ENCODE measurements at regions not wholly inside any gene's neighbourhood (a gene's known extent, or its start where the extent isn't known, plus 50 kb on each side); places are given as distances from the start of the nearest gene placed in this dataset.
"Not testable (repeated sequence)": the region's sequence is repeated elsewhere in the genome, so short reads cannot be mapped to it uniquely, and the experiment has no call there.

DNA sequence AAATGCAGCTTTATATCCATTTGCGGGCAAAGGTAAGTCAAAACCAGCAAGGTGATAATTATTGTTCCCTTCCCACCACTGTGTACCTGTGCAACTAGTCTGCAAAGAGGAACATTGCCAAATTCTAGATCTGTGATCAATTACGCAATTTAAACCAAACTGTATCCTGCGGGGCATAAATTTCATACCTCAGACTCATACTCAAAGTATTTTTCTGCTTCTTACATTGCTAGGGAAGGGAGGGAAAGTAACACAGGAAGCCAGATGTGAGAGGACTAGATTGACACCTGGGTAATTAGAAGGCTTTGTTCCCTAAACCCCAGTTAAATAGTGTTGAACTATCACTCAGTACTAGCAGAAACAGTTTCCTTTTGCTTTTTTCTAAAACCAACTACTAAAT lies 240.2 kb upstream of the ZNF608 start:
- DNase-seq (no peak), ATAC-seq (no peak)
- H3K4me1 Mint-ChIP-seq = no peaks in the 10 kb centered on the region
- no peaks in the 10 kb centered on the region for H3K36me3 ChIP-seq (ENCODE audit: control insufficient read depth in 2 of 3, insufficient read depth in 3 of 3, low read length in 3 of 3)
- no peak overlapping the region for H3K4me3 ChIP-seq (ENCODE audit: low read length)
- ChIA-PET POLR2A (no interaction called here), CTCF (no interaction called here)
- no peaks in the 10 kb centered on the region for H3K36me3 Mint-ChIP-seq
- H3K27ac ChIP-seq (ENCODE audit: low read depth, low read length) = no peak overlapping the region
- peaks cover 0 to 4% (median 0%) of the 10 kb centered on the region in 5 donors for H3K27me3 Mint-ChIP-seq
- H3K4me1 ChIP-seq (ENCODE audit: control insufficient read depth in 2 of 2, insufficient read depth in 2 of 2, low read length in 2 of 2) = no peaks in the 10 kb centered on the region
- peaks cover 0 to 23% (median 11%) of the 10 kb centered on the region in 11 donors for H3K9me3 Mint-ChIP-seq
- no peaks in the 10 kb centered on the region for H3K9me3 ChIP-seq (ENCODE audit: control insufficient read depth in 2 of 3, low read length in 3 of 3)
- no peaks in the 10 kb centered on the region for H3K27me3 ChIP-seq (ENCODE audit: control insufficient read depth in 2 of 2, insufficient read depth in 2 of 2, low read length in 2 of 2)
- H3K4me3 Mint-ChIP-seq = no peak overlapping the region
- H3K27ac Mint-ChIP-seq = no peak overlapping the region
- intact Hi-C loops (cut with micrococcal nuclease) = no loop called here

- peaks cover 0 to 23% (median 11%) of the 10 kb centered on the region in 11 donors for H3K9me3 Mint-ChIP-seq
- H3K4me1 Mint-ChIP-seq; H3K4me3 ChIP-seq (ENCODE audit: low read length); H3K4me3 Mint-ChIP-seq; CTCF ChIA-PET; H3K9me3 ChIP-seq (ENCODE audit: control insufficient read depth in 2 of 3, low read length in 3 of 3); H3K4me1 ChIP-seq (ENCODE audit: control insufficient read depth in 2 of 2, insufficient read depth in 2 of 2, low read length in 2 of 2); POLR2A ChIA-PET; H3K36me3 ChIP-seq (ENCODE audit: control insufficient read depth in 2 of 3, insufficient read depth in 3 of 3, low read length in 3 of 3); H3K27me3 Mint-ChIP-seq; DNase-seq; H3K36me3 Mint-ChIP-seq; ATAC-seq; H3K27ac Mint-ChIP-seq; H3K27ac ChIP-seq (ENCODE audit: low read depth, low read length); H3K27me3 ChIP-seq (ENCODE audit: control insufficient read depth in 2 of 2, insufficient read depth in 2 of 2, low read length in 2 of 2); intact Hi-C loops (cut with micrococcal nuclease): not testable (repeated sequence)
These were observed 241.3 kb upstream of the ZNF608 start for GRCh38 chr5:124987786-124988185.

GRCh38 chr5:124990723-124991122 lies 244.3 kb upstream of the ZNF608 start:
- Histone ChIP-seq H3K9me3 (ENCODE audit: control insufficient read depth in 2 of 3, low read length in 3 of 3) (no peaks in the 10 kb centered on the region), H3K4me1 (ENCODE audit: control insufficient read depth in 2 of 2, insufficient read depth in 2 of 2, low read length in 2 of 2) (no peaks in the 10 kb centered on the region), H3K4me3 (ENCODE audit: low read length) (no peak overlapping the region), H3K36me3 (ENCODE audit: control insufficient read depth in 2 of 3, insufficient read depth in 3 of 3, low read length in 3 of 3) (no peaks in the 10 kb centered on the region), H3K27me3 (ENCODE audit: control insufficient read depth in 2 of 2, insufficient read depth in 2 of 2, low read length in 2 of 2) (no peaks in the 10 kb centered on the region), H3K27ac (ENCODE audit: low read depth, low read length) (no peak overlapping the region)
- no peak for DNase-seq
- H3K27me3 Mint-ChIP-seq = peaks cover 0 to 4% (median 0%) of the 10 kb centered on the region in 5 donors
- intact Hi-C loops (cut with micrococcal nuclease) = no loop called here
- H3K4me3 Mint-ChIP-seq = no peak overlapping the region
- no peak overlapping the region for H3K27ac Mint-ChIP-seq
- H3K36me3 Mint-ChIP-seq = no peaks in the 10 kb centered on the region
- CTCF ChIA-PET = no interaction called here
- ATAC-seq = no peak
- no peaks in the 10 kb centered on the region for H3K4me1 Mint-ChIP-seq
- POLR2A ChIA-PET = no interaction called here
- H3K9me3 Mint-ChIP-seq = peaks cover 0 to 14% (median 3%) of the 10 kb centered on the region in 11 donors

DNA sequence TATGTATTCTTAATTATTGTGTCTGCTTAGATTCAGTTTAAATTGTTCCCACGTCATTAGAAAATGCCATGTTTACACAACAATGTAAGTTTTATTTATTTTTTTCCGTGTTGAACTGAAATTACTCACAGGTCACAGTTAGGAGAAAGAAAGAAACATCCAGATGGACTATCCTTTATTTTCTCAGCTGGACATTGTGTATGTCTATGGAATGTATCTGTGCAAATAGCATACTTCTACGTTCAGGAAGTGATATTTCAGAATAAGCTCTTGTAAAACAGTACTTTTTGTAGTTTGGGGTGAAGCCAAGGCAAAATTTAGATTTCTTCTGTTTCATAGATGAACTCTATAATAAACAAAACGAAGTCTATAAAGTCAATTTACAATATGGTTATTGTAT lies 249.0 kb upstream of the ZNF608 start:
- H3K27ac Mint-ChIP-seq = no peak overlapping the region
- Histone ChIP-seq H3K4me1 (ENCODE audit: control insufficient read depth in 2 of 2, insufficient read depth in 2 of 2, low read length in 2 of 2) (no peaks in the 10 kb centered on the region), H3K27me3 (ENCODE audit: control insufficient read depth in 2 of 2, insufficient read depth in 2 of 2, low read length in 2 of 2) (no peaks in the 10 kb centered on the region), H3K36me3 (ENCODE audit: control insufficient read depth in 2 of 3, insufficient read depth in 3 of 3, low read length in 3 of 3) (no peaks in the 10 kb centered on the region), H3K27ac (ENCODE audit: low read depth, low read length) (no peak overlapping the region), H3K4me3 (ENCODE audit: low read length) (no peak overlapping the region), H3K9me3 (ENCODE audit: control insufficient read depth in 2 of 3, low read length in 3 of 3) (no peaks in the 10 kb centered on the region)
- no peaks in the 10 kb centered on the region for H3K36me3 Mint-ChIP-seq
- intact Hi-C loops (cut with micrococcal nuclease) = no loop called here
- ChIA-PET POLR2A (no interaction called here), CTCF (no interaction called here)
- no peak overlapping the region for H3K4me3 Mint-ChIP-seq
- H3K9me3 Mint-ChIP-seq = peaks cover 0 to 7% (median 0%) of the 10 kb centered on the region in 11 donors
- DNase-seq = no peak
- peaks cover 0 to 12% (median 0%) of the 10 kb centered on the region in 5 donors for H3K27me3 Mint-ChIP-seq
- ATAC-seq = no peak
- no peaks in the 10 kb centered on the region for H3K4me1 Mint-ChIP-seq

DNA sequence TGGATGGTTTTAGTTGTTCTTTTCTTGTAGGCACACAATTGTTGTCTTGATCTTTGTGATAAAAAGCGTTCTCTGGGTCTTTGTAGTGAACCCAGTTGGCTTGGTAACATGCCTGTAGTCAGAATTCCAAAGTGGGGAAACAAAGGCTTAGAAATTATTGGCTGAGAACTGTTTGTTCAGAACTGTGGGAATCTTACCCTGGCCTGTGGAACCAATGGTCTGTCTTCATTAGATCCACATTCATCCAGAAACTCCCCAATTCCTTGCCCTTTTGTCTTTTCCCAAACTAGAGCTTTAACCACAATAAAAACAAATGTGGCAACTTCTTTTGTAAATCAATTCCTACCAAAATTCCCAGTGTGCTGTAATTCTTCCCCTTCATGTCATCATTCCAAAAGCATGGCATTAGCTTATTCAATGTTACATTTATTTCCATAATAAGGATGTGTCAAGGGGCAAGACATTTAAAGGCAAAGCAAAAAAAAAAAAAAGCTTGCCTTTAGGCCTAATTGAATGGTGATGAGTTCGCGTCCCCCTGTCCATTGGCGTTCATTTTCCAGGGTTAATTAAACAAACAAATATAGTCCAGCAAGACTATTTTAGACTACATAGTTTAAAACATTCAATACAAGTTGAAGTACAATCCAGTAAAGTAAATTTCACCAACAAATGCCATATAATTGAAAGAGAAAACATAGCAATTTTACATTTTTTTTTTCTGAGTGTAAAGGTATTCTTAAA lies 249.8 kb upstream of the ZNF608 start:
- CTCF ChIA-PET = no interaction called here
- no peaks in the 10 kb centered on the region for H3K4me1 ChIP-seq (ENCODE audit: control insufficient read depth in 2 of 2, insufficient read depth in 2 of 2, low read length in 2 of 2)
- H3K9me3 ChIP-seq (ENCODE audit: control insufficient read depth in 2 of 3, low read length in 3 of 3) = no peaks in the 10 kb centered on the region
- Mint-ChIP-seq H3K4me1 (peaks cover 0 to 1% (median 0%) of the 10 kb centered on the region in 7 donors), H3K9me3 (peaks cover 0 to 8% (median 1%) of the 10 kb centered on the region in 11 donors), H3K36me3 (no peaks in the 10 kb centered on the region), H3K27me3 (peaks cover 0 to 8% (median 0%) of the 10 kb centered on the region in 5 donors), H3K4me3 (no peak overlapping the region), H3K27ac (no peak overlapping the region)
- ATAC-seq (no peak), DNase-seq (no peak)
- H3K27me3 ChIP-seq (ENCODE audit: control insufficient read depth in 2 of 2, insufficient read depth in 2 of 2, low read length in 2 of 2) = no peaks in the 10 kb centered on the region
- intact Hi-C loops (cut with micrococcal nuclease) = no loop called here
- no peaks in the 10 kb centered on the region for H3K36me3 ChIP-seq (ENCODE audit: control insufficient read depth in 2 of 3, insufficient read depth in 3 of 3, low read length in 3 of 3)
- no peak overlapping the region for H3K27ac ChIP-seq (ENCODE audit: low read depth, low read length)
- POLR2A ChIA-PET = no interaction called here
- no peak overlapping the region for H3K4me3 ChIP-seq (ENCODE audit: low read length)

DNA sequence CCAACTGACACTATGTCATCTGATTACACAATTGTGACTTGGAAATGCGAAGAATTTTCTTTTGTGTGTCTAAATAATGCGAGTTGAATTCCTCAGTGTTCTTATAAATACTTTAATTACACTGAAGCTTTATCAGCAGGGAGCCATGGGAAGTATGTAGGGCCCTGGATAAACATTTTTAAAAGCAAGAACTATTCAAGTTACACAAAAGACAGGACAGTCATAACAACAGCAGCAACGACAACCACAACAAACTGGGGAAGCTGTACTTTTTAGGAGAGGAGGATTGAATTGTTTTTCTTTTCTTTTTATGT lies 250.3 kb upstream of the ZNF608 start:
- Mint-ChIP-seq H3K27me3 (peaks cover 0 to 8% (median 0%) of the 10 kb centered on the region in 5 donors), H3K9me3 (peaks cover 0 to 11% (median 1%) of the 10 kb centered on the region in 11 donors), H3K4me1 (peaks cover 0 to 3% (median 0%) of the 10 kb centered on the region in 7 donors), H3K27ac (no peak overlapping the region), H3K36me3 (no peaks in the 10 kb centered on the region), H3K4me3 (no peak overlapping the region)
- Histone ChIP-seq H3K4me1 (ENCODE audit: control insufficient read depth in 2 of 2, insufficient read depth in 2 of 2, low read length in 2 of 2) (no peaks in the 10 kb centered on the region), H3K36me3 (ENCODE audit: control insufficient read depth in 2 of 3, insufficient read depth in 3 of 3, low read length in 3 of 3) (no peaks in the 10 kb centered on the region), H3K27me3 (ENCODE audit: control insufficient read depth in 2 of 2, insufficient read depth in 2 of 2, low read length in 2 of 2) (no peaks in the 10 kb centered on the region), H3K27ac (ENCODE audit: low read depth, low read length) (no peak overlapping the region), H3K9me3 (ENCODE audit: control insufficient read depth in 2 of 3, low read length in 3 of 3) (no peaks in the 10 kb centered on the region), H3K4me3 (ENCODE audit: low read length) (no peak overlapping the region)
- POLR2A ChIA-PET = no interaction called here
- CTCF ChIA-PET = no interaction called here
- DNase-seq (no peak), ATAC-seq (no peak)
- intact Hi-C loops (cut with micrococcal nuclease) = no loop called here

DNA sequence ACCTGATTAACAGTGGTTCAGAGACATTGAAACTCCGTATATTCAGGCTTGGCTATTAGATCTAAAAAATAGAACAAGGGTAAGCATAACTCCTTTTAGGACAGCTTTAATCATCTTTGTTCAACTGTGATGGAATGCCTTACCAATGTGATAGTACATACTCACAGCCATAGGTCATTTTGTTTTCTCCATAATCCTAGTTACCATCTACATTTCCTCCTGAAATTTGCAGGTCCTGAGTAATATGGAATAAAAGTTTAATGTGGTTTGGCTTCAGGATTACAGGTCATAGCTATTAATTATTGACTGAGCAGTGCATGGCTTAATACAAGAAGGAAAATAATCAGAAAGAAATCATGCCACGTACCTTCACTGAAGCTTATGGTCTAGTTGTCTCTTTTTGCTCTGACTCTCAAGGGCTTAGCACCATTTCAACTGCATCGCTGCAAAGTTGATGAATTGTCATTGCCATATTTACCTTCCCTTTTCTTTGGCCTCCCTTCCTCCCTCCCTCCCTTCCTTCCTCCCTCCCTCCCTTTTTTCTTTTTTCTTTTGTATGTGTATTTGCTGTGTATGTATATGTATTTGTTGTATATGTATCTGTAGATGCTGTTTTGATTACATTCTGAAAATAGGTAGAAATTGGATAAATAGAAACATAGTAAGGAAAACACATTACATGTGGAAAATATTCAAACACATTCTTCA lies 250.9 kb upstream of the ZNF608 start:
- Mint-ChIP-seq H3K27ac (no peak overlapping the region), H3K4me1 (peaks cover 0 to 3% (median 0%) of the 10 kb centered on the region in 7 donors), H3K9me3 (peaks cover 0 to 11% (median 1%) of the 10 kb centered on the region in 11 donors), H3K27me3 (peaks cover 0 to 8% (median 0%) of the 10 kb centered on the region in 5 donors), H3K36me3 (no peaks in the 10 kb centered on the region), H3K4me3 (no peak overlapping the region)
- no peaks in the 10 kb centered on the region for H3K4me1 ChIP-seq (ENCODE audit: control insufficient read depth in 2 of 2, insufficient read depth in 2 of 2, low read length in 2 of 2)
- no peak for ATAC-seq
- H3K9me3 ChIP-seq (ENCODE audit: control insufficient read depth in 2 of 3, low read length in 3 of 3) = no peaks in the 10 kb centered on the region
- POLR2A ChIA-PET = no interaction called here
- CTCF ChIA-PET = no interaction called here
- intact Hi-C loops (cut with micrococcal nuclease) = no loop called here
- no peaks in the 10 kb centered on the region for H3K36me3 ChIP-seq (ENCODE audit: control insufficient read depth in 2 of 3, insufficient read depth in 3 of 3, low read length in 3 of 3)
- no peak overlapping the region for H3K27ac ChIP-seq (ENCODE audit: low read depth, low read length)
- H3K4me3 ChIP-seq (ENCODE audit: low read length) = no peak overlapping the region
- no peaks in the 10 kb centered on the region for H3K27me3 ChIP-seq (ENCODE audit: control insufficient read depth in 2 of 2, insufficient read depth in 2 of 2, low read length in 2 of 2)
- no peak for DNase-seq

Measured in naive thymus-derived CD4-positive, alpha-beta T cell (primary cell).